Activated naive CD8-positive, alpha-beta T cell treated with anti-CD3 and anti-CD28 coated beads, Interleukin-2, amount 50 U/mL, for 24 hours (primary cell): ENCODE measurements at regions not wholly inside any gene's neighbourhood (a gene's known extent, or its start where the extent isn't known, plus 50 kb on each side); places are given as distances from the start of the nearest gene placed in this dataset.

Experiments used
- ATAC-seq: fragments of 150-1000 bp; cut with Tn5 transposase; one replicate; pipeline ENCODE4 v1.10.0; 2021
- DNase-seq: peaks from one replicate; pipeline ENCODE4 v3.0.0; 2021
- H3K27ac Mint-ChIP-seq: one replicate; pipeline ENCODE4 v1.8.0; 2021; ENCODE audit warnings: mild to moderate bottlenecking, mixed read lengths
- H3K27me3 Mint-ChIP-seq: one replicate; pipeline ENCODE4 v1.8.0; 2021; ENCODE audit warnings: mixed read lengths
- H3K36me3 Mint-ChIP-seq: one replicate; pipeline ENCODE4 v1.8.0; 2021; ENCODE audit warnings: low read depth, mixed read lengths
- H3K4me1 Mint-ChIP-seq: one replicate; pipeline ENCODE4 v1.8.0; 2021; ENCODE audit warnings: mixed read lengths
- H3K4me3 Mint-ChIP-seq: one replicate; pipeline ENCODE4 v1.8.0; 2021; ENCODE audit warnings: mild to moderate bottlenecking, moderate library complexity, mixed read lengths
- H3K9me3 Mint-ChIP-seq: one replicate; pipeline ENCODE4 v1.8.0; 2021; ENCODE audit warnings: mixed read lengths

DNA sequence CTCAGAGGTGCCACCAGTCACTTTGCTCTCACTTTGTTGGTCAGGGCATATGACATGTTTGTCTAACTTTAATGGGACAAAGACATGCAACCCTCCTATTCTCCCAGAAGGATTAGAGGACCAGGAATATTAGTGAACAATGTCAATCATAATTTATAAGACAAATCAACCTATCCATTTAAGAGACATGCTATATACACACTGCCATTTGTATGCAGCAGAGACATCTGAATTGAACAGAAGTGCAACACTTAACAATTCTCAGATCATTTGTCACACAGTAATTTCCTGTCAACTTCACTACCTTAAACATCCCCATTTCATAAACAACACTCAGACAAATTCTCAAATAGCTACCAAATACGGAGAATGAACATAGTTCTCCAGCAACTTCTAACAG lies 273.6 kb upstream of the RGMB start:
- Mint-ChIP-seq H3K27ac (no peak overlapping the region), H3K4me1 (no peaks in the 10 kb centered on the region), H3K4me3 (no peak overlapping the region), H3K36me3 (no peaks in the 10 kb centered on the region), H3K9me3 (no peaks in the 10 kb centered on the region), H3K27me3 (peaks cover 6% of the 10 kb centered on the region)
- DNase-seq = no peak
- no peak for ATAC-seq

- Mint-ChIP-seq H3K9me3 (no peaks in the 10 kb centered on the region), H3K27ac (no peak overlapping the region), H3K27me3 (peaks cover 6% of the 10 kb centered on the region), H3K4me1 (no peaks in the 10 kb centered on the region), H3K4me3 (no peak overlapping the region), H3K36me3 (no peaks in the 10 kb centered on the region)
- ATAC-seq (no peak), DNase-seq (no peak)
Observed at GRCh38 chr5:98500811-98501210, 272.7 kb upstream of the RGMB start.

- H3K4me1 Mint-ChIP-seq = no peaks in the 10 kb centered on the region
- H3K27ac Mint-ChIP-seq = no peak overlapping the region
- peaks cover 6% of the 10 kb centered on the region for H3K27me3 Mint-ChIP-seq
- H3K4me3 Mint-ChIP-seq = no peak overlapping the region
- H3K9me3 Mint-ChIP-seq = peaks cover 8% of the 10 kb centered on the region
- no peak for ATAC-seq
- H3K36me3 Mint-ChIP-seq = no peaks in the 10 kb centered on the region
- DNase-seq = no peak
Observed at GRCh38 chr5:98503616-98504015, 269.8 kb upstream of the RGMB start.

GRCh38 chr5:98504505-98504904 lies 269.0 kb upstream of the RGMB start:
- H3K4me3 Mint-ChIP-seq = no peak overlapping the region
- H3K27me3 Mint-ChIP-seq = peaks cover 6% of the 10 kb centered on the region
- H3K36me3 Mint-ChIP-seq = no peaks in the 10 kb centered on the region
- no peaks in the 10 kb centered on the region for H3K4me1 Mint-ChIP-seq
- DNase-seq (no peak), ATAC-seq (no peak)
- H3K27ac Mint-ChIP-seq = no peak overlapping the region
- peaks cover 8% of the 10 kb centered on the region for H3K9me3 Mint-ChIP-seq

DNA sequence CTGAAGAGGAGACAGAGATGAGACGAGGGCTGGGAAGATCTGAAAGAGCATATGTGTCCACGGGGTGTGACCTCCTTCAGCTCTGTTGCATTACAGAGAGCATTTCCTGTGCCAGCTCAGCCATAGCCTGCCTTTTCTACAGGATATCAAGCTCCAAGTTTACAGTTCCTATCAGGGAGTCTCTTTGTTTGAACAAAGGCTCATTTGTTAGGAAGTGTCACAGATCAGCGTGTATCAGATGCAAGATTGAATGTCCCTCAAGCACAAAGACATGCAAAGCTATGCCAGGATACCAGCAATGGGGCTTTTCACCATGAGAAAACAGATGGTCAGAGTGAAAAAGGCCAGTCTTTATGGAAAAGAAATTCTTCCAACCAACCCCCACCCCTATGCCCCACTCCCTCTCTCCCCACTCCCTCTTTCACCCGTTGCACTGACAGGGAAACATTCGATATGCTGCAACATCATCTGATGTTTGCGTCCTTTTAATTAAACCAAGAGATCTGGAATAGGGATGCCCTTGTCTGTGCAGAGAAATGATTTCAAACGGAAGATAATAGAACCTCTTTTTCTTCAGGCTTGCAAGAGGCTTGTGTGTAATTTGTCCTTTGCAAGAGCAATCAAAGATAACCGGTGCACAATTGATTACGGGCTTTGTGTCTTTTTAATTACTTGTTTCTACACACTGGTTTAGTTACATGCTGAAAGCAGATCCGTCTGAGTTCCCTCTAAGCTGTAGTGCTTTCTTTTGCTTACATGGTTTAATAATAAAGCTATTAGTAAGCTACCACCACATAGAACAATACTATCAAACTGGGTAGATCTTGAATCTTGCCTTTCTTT lies 263.1 kb upstream of the RGMB start:
- no peaks in the 10 kb centered on the region for H3K36me3 Mint-ChIP-seq
- H3K27me3 Mint-ChIP-seq = no peaks in the 10 kb centered on the region
- no peak overlapping the region for H3K4me3 Mint-ChIP-seq
- H3K9me3 Mint-ChIP-seq = peaks cover 8% of the 10 kb centered on the region
- H3K27ac Mint-ChIP-seq = no peak overlapping the region
- DNase-seq (no peak), ATAC-seq (no peak)
- no peaks in the 10 kb centered on the region for H3K4me1 Mint-ChIP-seq

GRCh38 chr5:98513380-98513779 lies 260.1 kb upstream of the RGMB start:
- Mint-ChIP-seq H3K27me3 (no peaks in the 10 kb centered on the region), H3K4me3 (no peak overlapping the region), H3K4me1 (no peaks in the 10 kb centered on the region), H3K27ac (no peak overlapping the region), H3K9me3 (no peaks in the 10 kb centered on the region), H3K36me3 (no peaks in the 10 kb centered on the region)
- ATAC-seq = no peak
- DNase-seq = no peak

DNA sequence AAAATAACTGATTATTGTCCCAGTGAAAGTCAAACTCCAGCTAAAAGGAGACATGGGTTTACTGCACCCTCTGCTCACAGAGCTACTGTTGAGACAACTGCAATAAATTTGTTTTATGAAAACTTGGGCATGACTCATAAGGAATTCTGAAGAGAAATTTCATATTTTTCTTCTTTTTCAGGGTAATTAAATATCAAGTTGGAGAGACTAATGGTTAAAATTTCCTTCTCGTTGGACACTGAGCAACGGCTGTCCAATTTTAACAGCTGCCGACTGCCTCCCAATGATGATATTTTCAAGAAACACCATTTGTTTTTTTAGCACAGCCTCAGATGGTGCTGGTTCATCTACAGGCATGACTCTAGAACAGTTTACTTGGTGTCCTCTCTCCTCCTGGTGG lies 259.2 kb upstream of the RGMB start:
- no peaks in the 10 kb centered on the region for H3K4me1 Mint-ChIP-seq

GRCh38 chr5:98516701-98517100 lies 256.8 kb upstream of the RGMB start:
- DNase-seq (no peak), ATAC-seq (no peak)
- Mint-ChIP-seq H3K4me3 (no peak overlapping the region), H3K27ac (no peak overlapping the region), H3K36me3 (no peaks in the 10 kb centered on the region), H3K9me3 (no peaks in the 10 kb centered on the region), H3K4me1 (no peaks in the 10 kb centered on the region), H3K27me3 (no peaks in the 10 kb centered on the region)

More for the DNA sequence above, 259.2 kb upstream of the RGMB start:
- H3K4me3 Mint-ChIP-seq = no peak overlapping the region
- H3K27ac Mint-ChIP-seq = no peak overlapping the region
- H3K9me3 Mint-ChIP-seq = no peaks in the 10 kb centered on the region
- no peak for DNase-seq
- H3K27me3 Mint-ChIP-seq = no peaks in the 10 kb centered on the region
- no peak for ATAC-seq
- no peaks in the 10 kb centered on the region for H3K36me3 Mint-ChIP-seq

- ATAC-seq (no peak), DNase-seq (no peak)
- Mint-ChIP-seq H3K4me3 (no peak overlapping the region), H3K27me3 (no peaks in the 10 kb centered on the region), H3K27ac (no peak overlapping the region), H3K36me3 (no peaks in the 10 kb centered on the region), H3K9me3 (no peaks in the 10 kb centered on the region), H3K4me1 (no peaks in the 10 kb centered on the region)
Observed at GRCh38 chr5:98517560-98518366, 255.7 kb upstream of the RGMB start.

- Mint-ChIP-seq H3K4me3 (no peak overlapping the region), H3K27me3 (peaks cover 2% of the 10 kb centered on the region), H3K9me3 (no peaks in the 10 kb centered on the region), H3K4me1 (no peaks in the 10 kb centered on the region), H3K27ac (no peak overlapping the region), H3K36me3 (no peaks in the 10 kb centered on the region)
- no peak for ATAC-seq
- DNase-seq = no peak
Observed at GRCh38 chr5:98518754-98519153, 254.7 kb upstream of the RGMB start.

DNA sequence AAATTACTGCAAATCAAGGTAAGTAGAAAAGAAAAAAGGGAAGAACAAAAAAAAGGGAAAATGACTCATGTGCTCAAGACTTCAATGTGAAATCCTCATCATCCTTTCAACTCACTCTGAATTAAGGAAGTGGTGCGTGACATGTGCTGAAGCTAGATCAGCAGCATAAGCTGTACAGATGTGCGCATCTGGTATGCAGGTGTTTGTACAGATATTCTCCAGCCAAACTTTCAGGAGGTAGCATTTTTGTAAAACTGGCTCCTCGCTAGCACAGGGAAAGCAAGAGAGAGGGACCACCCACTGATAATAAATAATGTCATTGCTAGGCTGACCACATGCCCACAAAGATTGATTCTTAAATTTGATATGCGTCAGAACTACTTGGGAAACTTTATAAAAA lies 253.9 kb upstream of the RGMB start:
- Mint-ChIP-seq H3K27ac (no peak overlapping the region), H3K27me3 (peaks cover 2% of the 10 kb centered on the region), H3K36me3 (no peaks in the 10 kb centered on the region), H3K4me1 (no peaks in the 10 kb centered on the region), H3K9me3 (no peaks in the 10 kb centered on the region), H3K4me3 (no peak overlapping the region)
- ATAC-seq = no peak
- no peak for DNase-seq

DNA sequence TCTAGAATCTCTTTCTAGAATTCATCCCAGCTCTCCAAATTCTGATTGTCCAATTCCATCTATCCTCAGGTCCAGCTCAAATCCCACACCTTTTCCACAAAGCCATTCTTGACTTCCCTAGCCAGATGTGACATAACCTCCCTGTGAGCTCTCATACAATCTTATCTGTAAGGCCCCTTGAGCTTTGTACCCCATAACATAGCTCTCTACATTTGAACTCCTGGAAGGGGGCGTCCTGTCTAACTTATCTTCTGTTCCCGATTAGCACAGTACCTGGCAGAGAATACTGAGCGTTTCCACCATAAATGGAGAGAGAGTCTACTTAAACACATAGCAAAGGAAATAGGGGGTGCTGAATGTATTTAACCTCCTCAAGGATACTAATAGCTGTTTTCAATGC lies 251.6 kb upstream of the RGMB start:
- no peaks in the 10 kb centered on the region for H3K4me1 Mint-ChIP-seq

DNA sequence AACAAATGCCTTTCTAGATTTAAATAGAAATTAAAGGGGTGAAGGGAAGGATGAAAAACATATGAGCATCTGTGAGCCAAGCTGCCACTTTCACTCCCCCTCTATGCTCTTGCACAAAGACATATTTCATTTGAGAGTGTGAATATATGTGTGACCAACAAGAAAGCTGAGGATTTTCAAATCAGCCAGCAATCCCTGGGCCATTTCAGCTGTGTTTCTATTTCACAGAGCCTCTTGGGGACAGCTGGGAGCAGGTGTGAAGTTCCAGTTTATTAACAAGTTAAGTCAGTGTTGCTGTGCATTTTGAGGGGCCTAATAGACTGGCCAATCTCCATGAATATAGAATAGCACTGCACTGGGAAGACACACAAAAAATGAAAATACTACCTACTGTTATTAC lies 248.7 kb upstream of the RGMB start:
- Mint-ChIP-seq H3K27me3 (peaks cover 4% of the 10 kb centered on the region), H3K4me1 (no peaks in the 10 kb centered on the region), H3K27ac (no peak overlapping the region), H3K9me3 (no peaks in the 10 kb centered on the region), H3K36me3 (no peaks in the 10 kb centered on the region), H3K4me3 (no peak overlapping the region)
- DNase-seq (no peak), ATAC-seq (no peak)

More for the DNA sequence above, 251.6 kb upstream of the RGMB start:
- no peak overlapping the region for H3K27ac Mint-ChIP-seq
- no peaks in the 10 kb centered on the region for H3K9me3 Mint-ChIP-seq
- no peaks in the 10 kb centered on the region for H3K36me3 Mint-ChIP-seq
- no peak for DNase-seq
- ATAC-seq = no peak
- peaks cover 2% of the 10 kb centered on the region for H3K27me3 Mint-ChIP-seq
- no peak overlapping the region for H3K4me3 Mint-ChIP-seq

GRCh38 chr5:98527846-98528245 lies 245.6 kb upstream of the RGMB start:
- no peak overlapping the region for H3K27ac Mint-ChIP-seq
- ATAC-seq (no peak), DNase-seq (no peak)
- no peaks in the 10 kb centered on the region for H3K36me3 Mint-ChIP-seq
- H3K27me3 Mint-ChIP-seq = peaks cover 4% of the 10 kb centered on the region
- no peaks in the 10 kb centered on the region for H3K9me3 Mint-ChIP-seq
- H3K4me1 Mint-ChIP-seq = no peaks in the 10 kb centered on the region
- no peak overlapping the region for H3K4me3 Mint-ChIP-seq

DNA sequence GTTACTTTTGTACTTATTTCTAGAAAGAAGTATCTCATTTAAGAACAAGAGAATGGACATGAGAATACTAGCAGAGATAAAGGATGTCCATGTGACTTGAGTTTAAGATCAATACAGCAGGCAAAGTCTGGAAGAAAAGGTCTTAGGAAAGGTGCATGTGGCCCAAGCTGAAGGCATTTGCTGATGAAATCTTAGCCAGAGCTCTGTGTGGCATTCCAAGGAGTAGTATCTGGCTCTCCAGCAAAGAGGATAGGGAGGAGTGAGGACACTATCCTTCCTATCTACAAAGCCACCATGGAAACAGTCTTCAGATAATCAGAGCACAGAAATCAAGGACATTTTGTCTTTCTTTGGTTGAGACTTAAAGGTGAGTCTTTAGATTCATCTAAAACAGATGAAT lies 244.1 kb upstream of the RGMB start:
- no peak for ATAC-seq
- DNase-seq = no peak
- no peaks in the 10 kb centered on the region for H3K4me1 Mint-ChIP-seq
- H3K36me3 Mint-ChIP-seq = no peaks in the 10 kb centered on the region
- H3K27me3 Mint-ChIP-seq = peaks cover 2% of the 10 kb centered on the region
- H3K4me3 Mint-ChIP-seq = no peak overlapping the region
- peaks cover 5% of the 10 kb centered on the region for H3K9me3 Mint-ChIP-seq
- no peak overlapping the region for H3K27ac Mint-ChIP-seq
